NCI-H128 (cell line): ENCODE measurements at regions not wholly inside any gene's neighbourhood (a gene's known extent, or its start where the extent isn't known, plus 50 kb on each side); places are given as distances from the start of the nearest gene placed in this dataset.

ENCODE experiments used
- DNase-seq: peaks from one replicate; lab custom pipeline; 2025; ENCODE audit not compliant: unreplicated experiment; lab: John Stamatoyannopoulos, UW

GRCh38 chr18:45168866-45169600 is 446.2 kb upstream of the SLC14A2 start:
- DNase-seq: no peak

- no peak for DNase-seq
Measured at GRCh38 chr18:45169610-45170009, 445.7 kb upstream of the SLC14A2 start.

GRCh38 chr18:45171679-45172191 is 443.5 kb upstream of the SLC14A2 start:
- DNase-seq: no peak

GRCh38 chr18:45173327-45173726 is 441.9 kb upstream of the SLC14A2 start:
- no peak for DNase-seq

- DNase-seq: no peak
Measured at GRCh38 chr18:45173799-45174519, 441.3 kb upstream of the SLC14A2 start.

- DNase-seq: no peak
Measured at GRCh38 chr18:45174629-45175136, 440.6 kb upstream of the SLC14A2 start.

- DNase-seq: no peak
Measured at GRCh38 chr18:45175511-45175910, 439.8 kb upstream of the SLC14A2 start.

GRCh38 chr18:45186832-45187231 is 428.4 kb upstream of the SLC14A2 start:
- DNase-seq: no peak

- DNase-seq: no peak
Measured at GRCh38 chr18:45191795-45192194, 423.5 kb upstream of the SLC14A2 start.

- no peak for DNase-seq
Measured at GRCh38 chr18:45197526-45197970, 417.7 kb upstream of the SLC14A2 start.

- no peak for DNase-seq
Measured at GRCh38 chr18:45198526-45198925, 416.8 kb upstream of the SLC14A2 start.

GRCh38 chr18:45201029-45201428 is 414.2 kb upstream of the SLC14A2 start:
- no peak for DNase-seq

- no peak for DNase-seq
Measured at GRCh38 chr18:45201489-45201888, 413.8 kb upstream of the SLC14A2 start.

- DNase-seq: no peak
Measured at GRCh38 chr18:45202061-45202460, 413.2 kb upstream of the SLC14A2 start.

- no peak for DNase-seq
Measured at GRCh38 chr18:45203677-45204076, 411.6 kb upstream of the SLC14A2 start.

GRCh38 chr18:45207328-45207727 is 407.9 kb upstream of the SLC14A2 start:
- DNase-seq: no peak

GRCh38 chr18:45208164-45208563 is 407.1 kb upstream of the SLC14A2 start:
- DNase-seq: no peak

- DNase-seq: peak; percentile 70
Measured at GRCh38 chr18:45212181-45213039, 402.9 kb upstream of the SLC14A2 start.

- no peak for DNase-seq
Measured at GRCh38 chr18:45213040-45213333, 402.3 kb upstream of the SLC14A2 start.

- DNase-seq: no peak
Measured at GRCh38 chr18:45218436-45218835, 396.8 kb upstream of the SLC14A2 start.

GRCh38 chr18:45221363-45221762 is 393.9 kb upstream of the SLC14A2 start:
- no peak for DNase-seq
